ENCODE measurements at regions not wholly inside any gene's neighbourhood (a gene's known extent, or its start where the extent isn't known, plus 50 kb on each side); places are given as distances from the start of the nearest gene placed in this dataset.

GRCh38 chr15:38864827-38865581, 300.4 kb upstream of the RASGRP1 start:
- TF ChIP-seq CTCF (conservative IDR thresholded peaks at IDR 0.05; ENCODE audit: low read length) (no peak), EZH2phosphoT487 (IDR thresholded peaks at IDR 0.05; ENCODE audit: borderline replicate concordance, low read depth, low read length) (no peak)

Measured in OCI-LY7 (cell line).